ENCODE measurements at regions not wholly inside any gene's neighbourhood (a gene's known extent, or its start where the extent isn't known, plus 50 kb on each side); places are given as distances from the start of the nearest gene placed in this dataset.

DNA sequence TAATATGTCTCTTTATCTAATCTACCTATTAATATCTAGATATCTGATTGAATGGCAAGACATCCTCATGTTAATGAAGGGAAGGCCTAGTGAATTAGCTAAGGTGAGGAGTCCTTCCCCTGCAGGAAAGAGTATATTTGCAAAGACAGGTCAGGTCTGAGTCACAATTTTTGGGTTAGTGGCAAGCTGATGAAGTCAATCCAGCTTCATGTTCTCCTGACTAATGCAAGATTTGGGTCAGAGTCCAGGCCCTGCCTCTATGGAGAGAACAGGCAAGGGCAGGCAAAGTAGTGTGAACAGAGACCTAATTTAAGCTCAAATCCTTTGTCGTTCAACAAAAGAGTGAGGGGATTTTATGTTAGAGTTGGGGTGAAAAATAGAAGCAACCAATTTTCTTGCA is 496.7 kb downstream of the BMP2 start:
- TF ChIP-seq POLR2A (IDR thresholded peaks at IDR 0.05) (no peak), CTCF (IDR thresholded peaks at IDR 0.05 in 4 of 5, conservative IDR thresholded peaks at IDR 0.05 in 1 of 5) (no peak)
